Fibroblast of lung (primary cell): ENCODE measurements at regions not wholly inside any gene's neighbourhood (a gene's known extent, or its start where the extent isn't known, plus 50 kb on each side); places are given as distances from the start of the nearest gene placed in this dataset.

Source experiments
- CTCF ChIP-seq, 2 donors: IDR thresholded peaks in 1 of 2; conservative IDR thresholded peaks in 1 of 2; 1 replicate in 1 of 2; 2 replicates in 1 of 2; pipeline ENCODE4 v1.5.1; 2011 to 2012; ENCODE audit warnings: low read length in 2 of 2, control low read depth in 1 of 2, inconsistent platforms in 1 of 2, low read depth in 1 of 2, mild to moderate bottlenecking in 1 of 2
- EZH2 ChIP-seq: IDR thresholded peaks from 2 replicates; pipeline ENCODE4 v1.5.1; 2012; ENCODE audit warnings: low read length, control low read depth, mild to moderate bottlenecking; ENCODE audit errors: missing control alignments

- TF ChIP-seq CTCF (conservative IDR thresholded peaks at IDR 0.05 in 1 of 2, IDR thresholded peaks at IDR 0.05 in 1 of 2; ENCODE audit: low read depth in 1 of 2, low read length in 2 of 2) (no peak), EZH2 (no peak)
These were observed 156.2 kb downstream of the THBS2 start for GRCh38 chr6:169097381-169097959.
